NCI-H2029 (cell line): ENCODE measurements at regions not wholly inside any gene's neighbourhood (a gene's known extent, or its start where the extent isn't known, plus 50 kb on each side); places are given as distances from the start of the nearest gene placed in this dataset.

Experiments
- DNase-seq: peaks from one replicate; lab custom pipeline; 2025; lab: John Stamatoyannopoulos, UW

DNA sequence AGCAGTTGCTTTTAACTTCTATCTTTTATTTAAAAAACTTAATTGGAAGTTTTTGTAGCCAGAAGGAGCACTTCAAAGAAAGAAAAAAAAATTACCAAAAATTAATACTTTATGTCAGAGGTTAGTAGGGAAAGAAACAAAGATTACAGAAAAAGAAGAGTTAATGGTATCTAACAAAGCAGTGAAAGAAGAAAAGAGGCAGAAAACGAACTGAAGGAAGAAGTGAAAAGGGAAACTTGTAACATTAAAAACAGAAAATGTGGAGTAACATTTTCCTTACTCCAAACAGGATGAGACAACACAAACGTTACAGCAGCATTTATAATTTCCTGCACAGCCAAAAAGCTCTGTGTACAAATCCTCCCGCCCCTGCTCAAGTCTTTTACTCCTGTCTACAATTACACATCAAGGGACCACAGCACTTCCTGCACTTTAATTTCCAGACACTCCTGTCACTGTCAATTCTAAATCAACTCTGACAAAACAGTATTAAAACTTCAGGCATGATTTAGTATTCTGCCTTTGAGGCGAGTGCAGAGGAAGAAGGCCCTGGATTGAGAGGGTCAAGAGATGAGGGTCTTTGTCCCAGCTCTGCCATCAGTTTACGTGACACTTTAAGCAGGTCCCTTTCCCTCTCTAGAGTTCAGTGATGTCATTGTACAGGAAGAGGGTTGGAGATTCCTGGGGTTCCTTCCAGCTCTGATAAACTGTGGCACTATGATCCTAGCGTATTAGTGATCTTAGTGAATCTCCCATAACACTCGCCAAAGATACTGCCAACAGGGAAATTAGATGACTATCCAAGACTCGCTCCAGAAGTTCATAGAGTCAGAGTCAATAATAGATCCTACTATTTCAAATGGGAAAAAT lies 53.2 kb upstream of the LSM14A start:
- no peak for DNase-seq

GRCh38 chr19:34120141-34120540 lies 52.2 kb upstream of the LSM14A start:
- no peak for DNase-seq

- DNase-seq: peak; percentile 7
Observed at GRCh38 chr19:34120846-34121639, 51.3 kb upstream of the LSM14A start.
